ENCODE measurements at regions not wholly inside any gene's neighbourhood (a gene's known extent, or its start where the extent isn't known, plus 50 kb on each side); places are given as distances from the start of the nearest gene placed in this dataset.

DNA sequence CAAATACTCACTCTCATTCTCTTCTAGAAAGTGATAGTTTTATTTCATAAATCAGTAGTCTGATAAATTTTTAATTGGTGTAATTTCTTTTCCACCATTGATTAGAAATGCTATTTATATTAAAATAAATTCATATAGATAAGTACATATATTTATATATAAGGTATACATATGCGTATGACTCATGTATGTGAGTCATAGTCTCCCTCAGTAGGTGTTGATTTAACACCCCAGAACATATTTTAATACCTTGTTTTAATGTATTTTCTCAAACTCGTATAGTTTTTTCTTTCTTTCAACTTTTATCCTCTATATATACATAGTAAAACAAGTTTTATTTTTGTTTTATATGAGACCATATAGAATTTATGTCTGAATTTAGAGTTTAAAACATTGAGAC lies 130.4 kb downstream of the PLG start:
- RAD21 ChIA-PET (ENCODE audit: unreplicated experiment): no interaction called here
- no peak for TF ChIP-seq YY1 (IDR thresholded peaks at IDR 0.05; ENCODE audit: low read depth, low read length)
- TF ChIP-seq ZZZ3 (IDR thresholded peaks at IDR 0.05; ENCODE audit: control insufficient read depth, insufficient read length, low read depth): no peak
- H3K9ac ChIP-seq (ENCODE audit: control insufficient read depth, insufficient read depth, low read length): no peak overlapping the region

DNA sequence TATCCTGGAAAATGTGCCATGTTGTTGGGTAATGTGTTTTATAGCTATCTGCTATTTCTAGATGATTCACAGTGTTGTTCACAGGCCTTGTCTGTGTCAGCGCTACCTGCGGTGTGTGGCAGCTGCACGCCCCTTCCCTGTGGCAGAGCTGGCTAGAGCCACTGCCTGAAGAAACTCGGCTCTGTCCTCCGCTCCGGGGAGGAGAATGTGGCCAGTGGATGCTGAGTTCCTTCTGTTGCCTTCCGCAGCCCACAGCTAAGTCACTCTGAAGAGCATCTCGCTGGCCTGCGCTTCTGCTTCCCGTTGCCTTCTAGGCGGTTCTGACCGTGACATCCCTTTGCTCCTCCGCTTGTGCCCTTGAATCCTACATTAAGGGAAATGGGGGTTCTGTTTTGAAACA lies 135.1 kb downstream of the PLG start:
- Histone ChIP-seq H4K20me1 (ENCODE audit: control insufficient read depth, insufficient read depth) (no peaks in the 10 kb centered on the region), H3K27me3 (replicated peaks in 1 of 2; ENCODE audit: control insufficient read depth in 2 of 2, insufficient read depth in 2 of 2, low read length in 1 of 2) (no peaks in the 10 kb centered on the region), H3K9ac (ENCODE audit: control insufficient read depth, insufficient read depth, low read length) (no peak overlapping the region), H3K79me2 (ENCODE audit: control insufficient read depth, insufficient read depth, low read length) (no peaks in the 10 kb centered on the region), H3K4me1 (ENCODE audit: control insufficient read depth, insufficient read depth, low read length) (no peaks in the 10 kb centered on the region), H3K4me3 (no peak overlapping the region), H3K36me3 (ENCODE audit: control insufficient read depth in 2 of 2, insufficient read depth in 2 of 2, low read length in 1 of 2) (no peaks in the 10 kb centered on the region), H2AFZ (ENCODE audit: control insufficient read depth, low read depth, low read length) (no peak overlapping the region), H3K9me3 (replicated peaks; ENCODE audit: control insufficient read depth, insufficient read depth, low read length) (peaks cover 4% of the 10 kb centered on the region), H3K4me2 (ENCODE audit: control insufficient read depth, insufficient read depth) (no peak overlapping the region), H3K27ac (ENCODE audit: control insufficient read depth, insufficient read depth) (no peak overlapping the region)
- in situ Hi-C loops (cut with MboI) (no loop called here), intact Hi-C loops (cut with micrococcal nuclease; ENCODE audit: unreplicated experiment) (no loop called here)
- ChIA-PET POLR2A (no interaction called here), CTCF (no interaction called here), SMC1A (ENCODE audit: uncharacterized antibody, unreplicated experiment) (no interaction called here), RAD21 (ENCODE audit: unreplicated experiment) (no interaction called here)
- no peak for FAIRE-seq
- no peak for DNase-seq (ENCODE audit: low read depth, low spot score)
- BruUV-seq (replicated peaks): no TSS peak
- ATAC-seq: no peak
- 50% methylated on average over 13 of the region's 13 CpGs for WGBS (ENCODE audit: insufficient coverage, insufficient replicate concordance, low lambda C conversion rate, missing lambda C conversion rate)
- TF ChIP-seq, protein P1, sequence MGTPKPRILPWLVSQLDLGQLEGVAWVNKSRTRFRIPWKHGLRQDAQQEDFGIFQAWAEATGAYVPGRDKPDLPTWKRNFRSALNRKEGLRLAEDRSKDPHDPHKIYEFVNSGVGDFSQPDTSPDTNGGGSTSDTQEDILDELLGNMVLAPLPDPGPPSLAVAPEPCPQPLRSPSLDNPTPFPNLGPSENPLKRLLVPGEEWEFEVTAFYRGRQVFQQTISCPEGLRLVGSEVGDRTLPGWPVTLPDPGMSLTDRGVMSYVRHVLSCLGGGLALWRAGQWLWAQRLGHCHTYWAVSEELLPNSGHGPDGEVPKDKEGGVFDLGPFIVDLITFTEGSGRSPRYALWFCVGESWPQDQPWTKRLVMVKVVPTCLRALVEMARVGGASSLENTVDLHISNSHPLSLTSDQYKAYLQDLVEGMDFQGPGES (IDR thresholded peaks at IDR 0.05): no peak
- TF ChIP-seq JUNB (IDR thresholded peaks at IDR 0.05) (no peak), FOXM1 (IDR thresholded peaks at IDR 0.05; ENCODE audit: low read depth, low read length) (no peak), IKZF1 (conservative IDR thresholded peaks at IDR 0.05) (no peak), ZSCAN29 (IDR thresholded peaks at IDR 0.05) (no peak), MYC (IDR thresholded peaks at IDR 0.05; ENCODE audit: insufficient read depth, insufficient read length, insufficient replicate concordance, low read length, severe bottlenecking) (no peak)
- TF ChIP-seq, protein P2, sequence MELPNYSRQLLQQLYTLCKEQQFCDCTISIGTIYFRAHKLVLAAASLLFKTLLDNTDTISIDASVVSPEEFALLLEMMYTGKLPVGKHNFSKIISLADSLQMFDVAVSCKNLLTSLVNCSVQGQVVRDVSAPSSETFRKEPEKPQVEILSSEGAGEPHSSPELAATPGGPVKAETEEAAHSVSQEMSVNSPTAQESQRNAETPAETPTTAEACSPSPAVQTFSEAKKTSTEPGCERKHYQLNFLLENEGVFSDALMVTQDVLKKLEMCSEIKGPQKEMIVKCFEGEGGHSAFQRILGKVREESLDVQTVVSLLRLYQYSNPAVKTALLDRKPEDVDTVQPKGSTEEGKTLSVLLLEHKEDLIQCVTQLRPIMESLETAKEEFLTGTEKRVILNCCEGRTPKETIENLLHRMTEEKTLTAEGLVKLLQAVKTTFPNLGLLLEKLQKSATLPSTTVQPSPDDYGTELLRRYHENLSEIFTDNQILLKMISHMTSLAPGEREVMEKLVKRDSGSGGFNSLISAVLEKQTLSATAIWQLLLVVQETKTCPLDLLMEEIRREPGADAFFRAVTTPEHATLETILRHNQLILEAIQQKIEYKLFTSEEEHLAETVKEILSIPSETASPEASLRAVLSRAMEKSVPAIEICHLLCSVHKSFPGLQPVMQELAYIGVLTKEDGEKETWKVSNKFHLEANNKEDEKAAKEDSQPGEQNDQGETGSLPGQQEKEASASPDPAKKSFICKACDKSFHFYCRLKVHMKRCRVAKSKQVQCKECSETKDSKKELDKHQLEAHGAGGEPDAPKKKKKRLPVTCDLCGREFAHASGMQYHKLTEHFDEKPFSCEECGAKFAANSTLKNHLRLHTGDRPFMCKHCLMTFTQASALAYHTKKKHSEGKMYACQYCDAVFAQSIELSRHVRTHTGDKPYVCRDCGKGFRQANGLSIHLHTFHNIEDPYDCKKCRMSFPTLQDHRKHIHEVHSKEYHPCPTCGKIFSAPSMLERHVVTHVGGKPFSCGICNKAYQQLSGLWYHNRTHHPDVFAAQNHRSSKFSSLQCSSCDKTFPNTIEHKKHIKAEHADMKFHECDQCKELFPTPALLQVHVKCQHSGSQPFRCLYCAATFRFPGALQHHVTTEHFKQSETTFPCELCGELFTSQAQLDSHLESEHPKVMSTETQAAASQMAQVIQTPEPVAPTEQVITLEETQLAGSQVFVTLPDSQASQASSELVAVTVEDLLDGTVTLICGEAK (IDR thresholded peaks at IDR 0.05; ENCODE audit: borderline replicate concordance): no peak
- TF ChIP-seq, protein P3, sequence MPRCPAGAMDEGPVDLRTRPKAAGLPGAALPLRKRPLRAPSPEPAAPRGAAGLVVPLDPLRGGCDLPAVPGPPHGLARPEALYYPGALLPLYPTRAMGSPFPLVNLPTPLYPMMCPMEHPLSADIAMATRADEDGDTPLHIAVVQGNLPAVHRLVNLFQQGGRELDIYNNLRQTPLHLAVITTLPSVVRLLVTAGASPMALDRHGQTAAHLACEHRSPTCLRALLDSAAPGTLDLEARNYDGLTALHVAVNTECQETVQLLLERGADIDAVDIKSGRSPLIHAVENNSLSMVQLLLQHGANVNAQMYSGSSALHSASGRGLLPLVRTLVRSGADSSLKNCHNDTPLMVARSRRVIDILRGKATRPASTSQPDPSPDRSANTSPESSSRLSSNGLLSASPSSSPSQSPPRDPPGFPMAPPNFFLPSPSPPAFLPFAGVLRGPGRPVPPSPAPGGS (IDR thresholded peaks at IDR 0.05; ENCODE audit: borderline replicate concordance, insufficient read depth, low read depth, low read length, poor library complexity, severe bottlenecking): no peak
- TF ChIP-seq, protein P4, sequence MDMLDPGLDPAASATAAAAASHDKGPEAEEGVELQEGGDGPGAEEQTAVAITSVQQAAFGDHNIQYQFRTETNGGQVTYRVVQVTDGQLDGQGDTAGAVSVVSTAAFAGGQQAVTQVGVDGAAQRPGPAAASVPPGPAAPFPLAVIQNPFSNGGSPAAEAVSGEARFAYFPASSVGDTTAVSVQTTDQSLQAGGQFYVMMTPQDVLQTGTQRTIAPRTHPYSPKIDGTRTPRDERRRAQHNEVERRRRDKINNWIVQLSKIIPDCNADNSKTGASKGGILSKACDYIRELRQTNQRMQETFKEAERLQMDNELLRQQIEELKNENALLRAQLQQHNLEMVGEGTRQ (IDR thresholded peaks at IDR 0.05; ENCODE audit: borderline replicate concordance, low read depth, low read length): no peak

More for the DNA sequence above, 130.4 kb downstream of the PLG start:
- WGBS (ENCODE audit: insufficient coverage, insufficient replicate concordance, low lambda C conversion rate, missing lambda C conversion rate): 50% methylated on average over 2 of the region's 2 CpGs
- intact Hi-C loops (cut with micrococcal nuclease; ENCODE audit: unreplicated experiment): no loop called here
- ChIA-PET CTCF (no interaction called here), SMC1A (ENCODE audit: uncharacterized antibody, unreplicated experiment) (no interaction called here), POLR2A (no interaction called here)
- H3K4me3 ChIP-seq: no peak overlapping the region
- H2AFZ ChIP-seq (ENCODE audit: control insufficient read depth, low read depth, low read length): no peak overlapping the region
- no peak for DNase-seq (ENCODE audit: low read depth, low spot score)
- no peak overlapping the region for H3K4me2 ChIP-seq (ENCODE audit: control insufficient read depth, insufficient read depth)
- no peak for ATAC-seq
- H3K4me1 ChIP-seq (ENCODE audit: control insufficient read depth, insufficient read depth, low read length): no peaks in the 10 kb centered on the region
- FAIRE-seq: no peak
- in situ Hi-C loops (cut with MboI): no loop called here
- no peaks in the 10 kb centered on the region for H3K36me3 ChIP-seq (ENCODE audit: control insufficient read depth in 2 of 2, insufficient read depth in 2 of 2, low read length in 1 of 2)
- H3K79me2 ChIP-seq (ENCODE audit: control insufficient read depth, insufficient read depth, low read length): no peaks in the 10 kb centered on the region
- H3K27me3 ChIP-seq (replicated peaks in 1 of 2; ENCODE audit: control insufficient read depth in 2 of 2, insufficient read depth in 2 of 2, low read length in 1 of 2): no peaks in the 10 kb centered on the region
- no TSS peak for BruUV-seq (replicated peaks)
- no peaks in the 10 kb centered on the region for H4K20me1 ChIP-seq (ENCODE audit: control insufficient read depth, insufficient read depth)
- H3K9me3 ChIP-seq (replicated peaks; ENCODE audit: control insufficient read depth, insufficient read depth, low read length): no peaks in the 10 kb centered on the region
- no peak overlapping the region for H3K27ac ChIP-seq (ENCODE audit: control insufficient read depth, insufficient read depth)

Data from GM12878 (cell line).